Activated CD4-positive, alpha-beta T cell treated with anti-CD3 and anti-CD28 coated beads, Interleukin-2, amount 50 U/mL, for 24 hours (primary cell): ENCODE measurements at regions not wholly inside any gene's neighbourhood (a gene's known extent, or its start where the extent isn't known, plus 50 kb on each side); places are given as distances from the start of the nearest gene placed in this dataset.

Experiments used
- DNase-seq, 2 donors: peaks; one replicate each; pipeline ENCODE4 v3.0.0-alpha.2; 2020; ENCODE audit warnings: low read depth in 1 of 2, low spot score in 1 of 2

DNA sequence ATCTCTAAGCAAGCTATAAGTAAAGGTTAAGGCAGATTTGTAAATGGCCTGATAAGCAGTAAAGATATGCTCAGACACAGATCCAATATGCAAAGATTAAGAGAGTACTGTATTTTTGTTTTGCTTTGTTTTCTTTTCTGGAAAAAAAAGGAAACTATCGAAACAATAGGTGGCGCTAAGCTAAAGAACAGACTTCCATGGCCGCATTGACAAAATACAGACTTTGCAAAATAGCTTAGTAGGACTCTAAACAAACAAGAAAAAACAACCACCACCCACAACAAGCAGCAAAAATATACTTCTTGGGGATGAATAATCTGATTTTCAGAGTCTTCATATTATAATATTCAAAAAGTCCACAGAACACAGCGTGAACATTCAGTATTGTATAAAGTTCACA lies 758.4 kb upstream of the ROBO1 start:
- DNase-seq, result no peak

DNA sequence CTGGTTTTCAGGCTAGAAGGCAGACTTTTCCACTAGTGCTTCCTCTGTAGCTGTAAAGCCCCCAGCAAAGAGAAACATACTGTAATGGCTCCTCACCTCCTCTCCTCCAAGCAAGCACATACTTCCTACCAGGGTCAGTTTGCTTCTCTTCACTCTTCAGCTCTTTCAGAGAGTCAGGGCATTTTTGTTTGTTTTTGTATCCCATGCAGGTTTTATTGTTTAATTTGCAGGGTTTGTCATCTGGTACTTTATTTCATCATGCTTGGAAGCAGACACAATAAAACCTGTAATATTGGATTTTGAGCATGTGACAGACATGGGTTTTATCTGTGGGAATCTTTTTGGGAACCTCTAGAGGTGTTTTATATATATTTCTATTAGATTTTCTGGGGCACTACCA lies 753.3 kb upstream of the ROBO1 start:
- DNase-seq, result no peak

DNA sequence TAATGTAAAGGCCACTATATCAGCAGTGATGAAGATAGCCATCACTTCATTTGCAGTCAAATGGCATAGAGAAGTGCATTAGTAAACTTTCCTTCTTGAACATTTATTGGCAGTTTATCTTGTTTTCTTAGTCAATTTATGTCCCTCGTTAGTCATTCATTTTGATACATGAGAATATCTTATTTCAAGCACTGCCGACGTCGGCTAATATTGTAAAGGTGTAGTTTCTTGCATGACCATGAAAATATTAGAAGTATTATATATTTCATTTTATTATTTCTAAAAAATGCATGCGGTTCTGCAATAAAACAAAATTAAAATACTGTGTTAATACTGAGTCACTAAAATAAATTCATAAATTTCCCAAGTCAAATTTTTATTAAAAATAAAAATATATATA lies 751.6 kb upstream of the ROBO1 start:
- no peak for DNase-seq

DNA sequence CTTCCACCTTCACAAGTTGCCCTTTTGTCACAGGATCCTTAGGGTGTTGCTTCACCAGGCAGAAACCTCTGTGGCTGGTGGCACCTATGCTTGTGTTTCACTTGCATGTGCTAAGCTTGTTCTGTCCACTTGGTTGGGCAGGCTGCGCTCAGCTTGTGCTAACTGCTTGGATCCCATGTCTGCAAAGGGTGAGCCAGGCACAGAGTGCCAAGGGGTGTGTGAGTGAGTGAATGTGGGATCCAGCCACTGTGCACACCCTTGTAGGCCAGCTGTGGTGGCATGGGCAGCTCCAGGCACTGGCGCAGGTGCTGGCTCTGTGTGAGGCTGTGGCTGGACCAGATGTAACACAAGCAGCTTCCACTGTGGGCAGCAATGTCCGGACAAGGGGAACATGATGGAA lies 728.7 kb upstream of the ROBO1 start:
- no peak for DNase-seq

DNA sequence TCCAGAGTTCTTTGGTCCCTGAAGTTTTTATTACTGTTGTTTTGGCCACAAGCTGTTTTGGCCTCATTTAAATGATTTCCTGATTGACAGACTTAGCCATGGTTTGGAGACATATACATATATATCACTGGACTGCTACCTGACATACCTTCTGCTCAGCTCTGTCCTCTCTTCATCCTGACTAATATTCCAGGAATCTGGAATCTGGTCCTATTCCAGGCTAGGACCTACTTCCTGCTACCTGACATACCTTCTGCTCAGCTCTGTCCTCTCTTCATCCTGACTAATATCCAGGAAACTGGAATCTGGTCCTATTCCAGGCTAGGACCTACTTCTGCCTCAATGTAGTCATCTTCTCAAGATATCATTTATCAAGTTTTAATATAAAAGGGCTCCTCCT lies 724.4 kb upstream of the ROBO1 start:
- no peak for DNase-seq

DNA sequence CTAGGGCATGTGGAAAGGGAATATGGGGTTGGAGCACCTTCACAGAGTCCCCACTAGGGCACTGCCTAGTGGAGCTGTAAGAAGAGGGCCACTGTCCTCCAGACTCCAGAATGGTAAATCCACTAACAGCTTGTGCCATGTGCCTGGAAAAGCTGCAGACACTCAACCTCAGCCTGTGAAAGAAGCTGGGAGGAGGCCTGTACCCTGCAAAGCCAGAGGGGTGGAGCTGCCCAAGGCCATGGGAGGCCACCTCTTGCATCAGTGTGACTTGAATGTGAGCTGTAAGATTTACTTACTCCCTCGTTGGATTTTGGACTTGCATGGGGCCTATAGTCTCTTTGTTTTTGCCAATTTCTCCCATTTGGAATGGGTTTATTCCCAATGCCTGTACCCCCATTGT lies 705.2 kb upstream of the ROBO1 start:
- DNase-seq, result no peak

DNA sequence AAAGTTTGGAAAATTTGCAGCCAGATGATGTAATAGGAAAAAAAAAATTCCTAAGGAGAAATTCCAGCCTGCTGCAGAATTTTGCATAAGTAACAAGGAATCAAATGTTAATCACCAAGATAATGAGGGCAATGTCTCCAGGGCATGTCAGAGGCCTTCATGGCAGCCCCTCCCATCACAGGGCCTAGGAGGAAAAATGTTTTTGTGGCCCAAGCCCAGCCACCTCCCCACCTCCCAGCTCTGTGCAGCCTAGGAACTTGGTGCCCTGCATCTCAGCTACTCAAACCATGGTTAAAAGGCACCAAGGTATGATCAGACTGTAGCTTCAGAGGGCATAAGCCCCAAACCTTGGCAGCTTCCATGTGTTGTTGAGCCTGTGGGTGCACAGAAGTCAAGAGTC lies 704.7 kb upstream of the ROBO1 start:
- DNase-seq, result no peak

DNA sequence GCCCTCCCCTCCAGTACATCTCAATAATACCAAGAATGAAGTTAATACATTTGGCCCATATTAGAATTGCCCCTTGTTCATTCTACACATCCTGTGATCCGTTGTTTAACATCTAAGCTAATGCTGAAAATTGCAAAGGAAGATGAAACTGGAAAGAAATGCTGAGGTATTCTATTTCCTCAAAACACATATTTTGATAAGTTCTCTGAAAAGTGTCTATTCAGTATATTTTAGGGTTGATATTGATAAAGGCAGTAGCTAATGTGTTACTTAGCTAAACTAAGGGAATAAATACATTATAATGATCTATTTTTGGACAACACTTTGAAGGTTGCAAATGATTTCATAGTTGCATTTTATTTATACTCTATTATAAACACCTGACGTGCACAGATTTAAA lies 702.6 kb upstream of the ROBO1 start:
- no peak for DNase-seq

DNA sequence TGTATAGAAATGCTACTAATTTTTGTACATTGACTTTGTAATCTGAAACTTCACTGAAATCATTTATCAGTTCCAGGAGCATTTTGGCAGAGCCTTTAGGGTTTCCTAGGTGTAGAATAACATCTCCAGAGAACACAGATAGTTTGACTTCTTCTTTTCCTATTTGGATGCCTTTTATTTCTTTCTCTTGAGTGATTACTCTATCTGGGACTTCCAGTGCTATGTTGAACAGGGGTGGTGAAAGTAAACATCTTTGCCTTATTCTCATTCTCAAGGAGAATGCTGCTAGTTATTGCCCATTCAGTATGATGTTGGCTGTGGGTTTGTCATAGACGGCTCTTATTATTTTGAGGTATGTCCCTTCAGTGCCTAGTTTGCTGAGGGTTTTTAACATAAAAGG lies 697.9 kb upstream of the ROBO1 start:
- no peak for DNase-seq

DNA sequence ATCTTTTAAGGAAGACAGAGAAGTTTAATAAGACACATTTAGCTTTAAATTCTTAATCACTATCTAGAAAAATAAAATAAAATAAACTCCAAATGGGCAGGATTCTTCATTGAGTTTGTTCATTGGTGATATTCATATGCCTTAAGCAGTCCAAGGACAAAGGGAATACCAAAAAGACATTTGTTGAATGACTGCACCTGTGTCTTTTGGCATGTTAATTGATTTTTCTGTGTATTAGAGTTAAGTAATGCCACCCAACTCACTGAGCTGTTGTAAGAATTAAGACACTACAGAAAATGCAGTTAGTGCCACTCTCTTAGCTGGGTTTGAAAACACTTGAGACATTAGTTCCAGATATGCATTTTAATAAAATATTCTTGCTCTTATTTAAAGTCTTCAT lies 683.6 kb upstream of the ROBO1 start:
- DNase-seq, result no peak

DNA sequence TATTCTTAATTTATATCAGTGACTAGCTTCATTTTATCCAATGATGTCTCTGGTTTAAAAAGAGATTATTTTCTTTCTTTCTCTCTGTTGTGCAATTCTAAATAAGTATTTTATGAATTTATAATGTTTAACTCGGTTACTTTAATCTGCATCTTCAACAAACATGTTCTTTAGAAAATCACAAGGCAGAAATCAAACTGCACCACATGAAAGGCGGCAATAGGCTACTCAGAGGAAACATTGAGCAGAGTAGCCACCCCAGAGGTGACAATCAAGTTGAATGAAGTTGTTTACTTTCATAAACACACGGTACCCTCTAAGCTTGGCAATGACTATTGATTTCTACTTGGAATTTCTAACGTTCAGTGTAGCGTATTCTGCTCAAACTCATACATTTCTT lies 677.8 kb upstream of the ROBO1 start:
- DNase-seq, result no peak

DNA sequence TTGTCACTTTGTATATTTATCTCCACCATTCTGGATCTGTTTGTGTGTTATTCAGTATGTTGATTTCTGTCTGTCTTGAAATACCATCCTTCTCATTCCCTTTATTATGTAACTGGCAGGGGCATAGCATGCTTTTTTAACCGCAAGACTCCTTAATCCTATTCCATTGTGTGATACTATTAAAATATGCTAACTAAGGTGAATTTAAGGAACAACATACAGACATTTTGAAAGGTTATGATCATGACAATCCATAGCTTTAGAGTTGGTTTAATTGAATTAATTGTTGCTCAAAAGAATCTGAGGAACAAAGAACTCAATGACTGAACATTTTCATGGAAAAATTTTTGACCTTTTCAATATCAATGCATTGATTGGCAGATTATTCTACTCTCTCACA lies 677.3 kb upstream of the ROBO1 start:
- no peak for DNase-seq

DNA sequence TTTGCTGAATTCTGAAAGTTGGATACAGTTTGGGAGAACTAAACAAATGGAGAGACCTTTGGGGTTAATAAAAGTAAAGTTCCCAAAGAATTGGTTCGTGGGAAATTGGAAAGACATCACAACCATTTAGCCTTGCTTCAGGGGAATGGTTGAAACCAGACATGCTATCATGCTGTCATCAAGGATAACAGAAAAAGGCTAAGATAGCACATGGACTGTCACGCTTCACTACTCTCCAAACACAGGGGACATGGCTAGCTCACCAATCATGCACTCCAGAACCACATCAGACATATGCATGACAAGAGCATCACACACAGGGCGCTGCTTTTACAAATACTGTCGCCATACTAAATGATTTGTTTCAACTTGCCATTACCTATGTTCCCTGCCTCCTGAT lies 671.7 kb upstream of the ROBO1 start:
- no peak for DNase-seq

DNA sequence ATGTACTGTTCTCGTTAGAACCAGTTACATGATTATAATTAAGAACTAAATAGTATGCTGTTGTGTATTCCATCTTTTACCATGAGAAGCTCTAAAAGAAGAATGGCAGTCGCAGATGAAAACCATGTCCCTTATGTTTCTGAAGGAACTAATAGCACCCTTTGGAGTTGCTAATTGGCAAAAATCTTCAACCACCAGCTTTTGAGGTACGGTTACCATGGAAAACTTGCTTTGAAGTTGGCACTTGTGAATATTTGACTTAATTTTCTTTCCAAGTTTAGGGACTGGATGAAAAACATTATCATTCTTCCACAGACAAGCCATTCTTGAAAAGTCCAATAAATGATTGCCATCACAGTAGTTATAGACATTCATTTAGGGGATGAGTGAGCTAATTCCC lies 666.6 kb upstream of the ROBO1 start:
- no peak for DNase-seq

DNA sequence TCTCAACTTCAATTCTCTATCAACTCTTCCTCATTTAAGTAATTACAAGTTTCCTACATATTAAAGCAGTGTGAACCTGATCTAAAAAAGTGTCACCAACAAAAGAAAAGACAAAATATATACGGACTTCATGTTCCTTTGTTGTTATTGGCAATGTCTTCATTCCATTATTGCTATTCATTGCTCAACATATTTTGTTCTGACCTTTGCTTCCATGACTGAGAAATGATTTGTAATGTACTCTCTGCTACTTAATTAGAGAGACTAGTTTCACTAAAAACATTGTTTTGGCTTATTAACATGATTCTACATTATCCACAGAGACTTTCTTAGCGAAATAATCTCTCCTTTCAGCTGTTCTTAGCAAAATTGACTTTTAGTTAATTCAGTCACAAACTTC lies 657.2 kb upstream of the ROBO1 start:
- no peak for DNase-seq

DNA sequence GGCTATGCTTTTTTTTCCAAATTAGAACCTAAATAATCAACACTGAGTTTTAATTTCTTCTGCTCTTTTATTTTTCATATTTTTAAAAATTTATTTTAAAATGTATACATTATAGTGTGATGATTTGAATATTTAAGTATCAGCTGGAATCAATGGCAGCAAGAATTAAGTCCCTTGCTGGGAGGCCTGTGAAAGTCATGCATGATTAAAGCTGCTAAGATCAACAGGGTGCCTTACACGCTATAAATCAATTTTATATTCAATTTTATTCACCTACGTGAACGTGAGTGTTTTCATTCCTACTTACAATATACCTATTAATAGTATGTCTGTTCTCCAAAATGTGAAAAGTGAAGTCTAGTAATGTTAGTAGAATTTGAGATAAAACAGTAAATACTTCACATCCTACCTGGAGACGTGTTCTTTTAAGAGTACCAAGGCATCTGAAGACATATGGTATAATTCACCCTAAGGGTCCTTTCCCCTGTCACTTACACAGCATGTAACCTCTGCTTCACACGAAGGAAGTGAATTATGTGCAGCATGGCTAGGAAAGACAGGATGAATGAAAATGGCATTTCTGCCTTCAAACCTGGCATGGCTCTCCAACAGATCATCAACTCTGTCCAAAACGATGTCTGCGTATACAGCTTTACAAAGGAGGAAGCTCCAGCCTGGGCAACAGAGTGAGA lies 640.4 kb upstream of the ROBO1 start:
- DNase-seq, result no peak

DNA sequence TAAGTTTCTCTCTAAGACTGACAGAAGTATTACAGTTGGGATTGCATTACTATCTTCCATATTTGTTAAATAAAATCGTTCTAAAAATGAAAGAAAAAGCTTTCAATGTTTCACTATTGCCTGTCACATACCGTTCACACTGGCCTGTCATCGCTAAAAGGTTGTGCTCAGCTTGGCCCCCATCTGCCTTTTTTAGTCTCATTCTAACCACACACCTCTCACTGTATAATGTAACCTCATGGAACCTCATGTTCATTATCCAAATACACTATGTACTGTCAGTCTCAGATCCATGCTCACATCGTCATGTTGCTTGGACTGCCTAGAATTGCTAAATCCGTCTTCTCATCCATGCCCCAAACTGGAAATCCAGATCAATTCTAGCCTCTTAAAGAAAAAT lies 637.8 kb upstream of the ROBO1 start:
- DNase-seq, result no peak

DNA sequence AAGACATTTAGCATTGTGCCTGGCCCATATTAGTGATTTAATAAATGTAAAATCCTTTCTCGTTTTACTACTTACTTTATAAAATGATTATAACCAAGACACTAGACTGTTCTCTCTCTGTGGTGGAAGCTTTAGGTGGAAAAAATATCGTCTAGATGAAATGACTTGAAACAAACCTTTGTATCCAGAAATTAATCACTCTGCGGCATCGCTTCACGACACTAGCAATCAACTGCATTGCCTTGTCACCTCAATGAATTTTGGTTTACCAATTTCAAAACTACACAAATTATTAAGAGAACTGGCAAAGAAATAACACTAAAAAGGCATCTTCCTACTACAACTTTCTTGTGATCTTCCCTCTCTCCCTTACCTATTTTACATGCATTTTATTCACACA lies 627.2 kb upstream of the ROBO1 start:
- no peak for DNase-seq

DNA sequence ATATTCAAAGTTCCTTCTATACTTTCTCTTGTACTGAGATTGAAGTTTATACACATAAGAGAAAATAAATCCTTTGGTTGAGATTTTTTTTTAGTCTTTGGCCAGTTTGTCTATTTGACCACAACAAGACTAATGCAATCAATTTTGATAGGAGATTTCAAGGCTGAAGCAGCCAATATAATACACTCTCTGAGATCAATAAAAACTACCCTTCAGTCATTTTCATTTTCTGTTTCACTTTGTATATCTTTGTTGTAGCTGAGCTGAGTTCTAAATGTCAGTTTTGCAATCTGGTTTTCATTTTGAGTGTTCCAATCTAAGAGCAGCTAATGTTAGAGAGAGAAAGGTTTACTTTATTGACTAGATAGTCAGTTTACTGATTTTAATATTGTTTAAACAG lies 623.8 kb upstream of the ROBO1 start:
- no peak for DNase-seq

DNA sequence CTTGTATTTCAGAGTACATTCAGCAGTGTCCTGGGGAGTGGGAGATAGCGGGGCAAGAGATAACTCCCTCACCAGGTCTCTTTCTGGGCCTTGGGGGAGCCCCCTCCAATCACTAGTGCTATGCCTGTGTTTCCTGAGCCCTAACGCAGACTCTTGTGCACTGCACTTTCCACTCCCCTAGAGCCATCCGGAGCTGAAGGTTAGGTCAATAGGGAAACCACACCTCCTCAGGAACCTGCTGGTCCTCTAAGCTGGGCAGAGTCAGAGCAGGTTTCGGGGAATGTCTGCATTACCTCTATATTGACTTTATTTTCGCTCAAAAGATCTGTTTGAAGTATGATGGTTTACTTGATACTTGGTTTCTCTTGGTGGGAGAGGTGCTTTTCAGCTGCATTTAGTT lies 617.0 kb upstream of the ROBO1 start:
- no peak for DNase-seq

DNA sequence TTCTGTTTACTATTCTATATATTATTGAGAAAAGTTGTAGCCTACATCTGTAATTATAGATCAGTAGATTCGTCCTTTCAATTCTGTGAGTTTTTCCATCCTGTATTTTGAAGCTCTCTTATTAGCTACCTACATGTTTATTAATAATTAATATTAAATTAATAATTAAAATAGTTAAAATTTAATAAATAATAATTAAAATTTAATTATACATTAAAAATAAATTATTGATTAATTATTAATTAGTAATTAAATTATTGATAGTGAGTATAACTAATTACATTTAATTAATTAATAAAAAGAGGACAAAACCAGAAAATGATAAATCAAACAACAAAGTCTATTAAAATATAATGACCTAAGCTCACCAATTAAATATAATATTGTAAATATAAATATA lies 606.6 kb upstream of the ROBO1 start:
- no peak for DNase-seq

DNA sequence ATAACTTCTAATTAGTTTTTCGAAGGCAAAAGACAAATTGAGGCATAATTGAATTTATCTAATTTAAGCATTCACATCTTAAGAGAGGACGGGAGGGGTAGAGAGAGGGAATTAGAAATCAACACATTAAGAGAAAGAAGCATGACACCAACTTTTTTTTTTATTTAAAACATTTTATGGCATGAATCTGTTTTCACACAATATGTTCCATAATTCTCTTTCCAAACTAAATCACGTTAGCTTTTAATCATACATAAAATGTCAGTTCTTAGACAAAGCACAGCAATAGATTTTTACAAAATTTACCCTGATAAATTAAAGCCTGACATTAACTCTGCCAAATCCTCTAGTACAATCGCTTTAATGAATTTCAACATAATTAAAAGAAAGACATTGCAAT lies 600.8 kb upstream of the ROBO1 start:
- no peak for DNase-seq

DNA sequence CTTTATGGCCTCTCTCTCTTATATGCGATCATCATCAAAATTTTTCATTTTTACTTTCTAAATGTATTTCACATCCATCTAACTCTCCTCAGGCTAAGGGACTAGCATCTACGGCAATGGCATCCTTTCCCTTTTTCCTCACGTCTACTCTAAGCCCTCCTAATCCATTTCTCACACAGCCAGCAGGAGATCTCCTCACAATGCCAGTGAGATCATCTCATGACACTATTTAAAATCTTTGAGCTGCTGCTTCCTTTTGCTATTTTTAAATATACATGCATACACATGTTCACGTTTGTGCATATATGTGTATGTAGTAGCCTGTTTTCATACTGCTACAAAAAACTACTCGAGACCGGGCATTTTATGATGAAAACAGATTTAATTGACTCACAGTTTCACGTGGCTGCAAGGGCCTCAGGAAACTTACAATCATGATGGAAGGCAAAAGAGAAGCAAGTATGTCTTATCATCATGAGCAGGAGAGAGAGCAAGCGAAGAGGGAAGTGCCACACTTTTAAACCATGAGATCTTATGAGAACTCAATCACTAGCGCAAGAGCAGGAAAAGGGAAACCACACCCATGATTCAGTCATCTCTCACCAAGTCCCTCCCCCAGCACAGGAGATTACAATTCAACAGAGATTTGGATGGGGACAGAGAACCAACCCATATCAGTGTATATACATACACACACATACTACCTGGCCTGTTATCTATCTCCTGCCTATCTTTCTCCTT lies 599.2 kb upstream of the ROBO1 start:
- no peak for DNase-seq
